G401 (cell line): ENCODE measurements at regions not wholly inside any gene's neighbourhood (a gene's known extent, or its start where the extent isn't known, plus 50 kb on each side); places are given as distances from the start of the nearest gene placed in this dataset.

Experiments used
- DNase-seq: peaks from one replicate; pipeline ENCODE4 v3.0.0-alpha.2; 2015; ENCODE audit warnings: low spot score
- in situ Hi-C: cut with HindIII; loops from 2 replicates; pipeline ENCODE4 v1.10.0; 2016; ENCODE audit warnings: low sequenced_read_pairs, mixed read lengths

DNA sequence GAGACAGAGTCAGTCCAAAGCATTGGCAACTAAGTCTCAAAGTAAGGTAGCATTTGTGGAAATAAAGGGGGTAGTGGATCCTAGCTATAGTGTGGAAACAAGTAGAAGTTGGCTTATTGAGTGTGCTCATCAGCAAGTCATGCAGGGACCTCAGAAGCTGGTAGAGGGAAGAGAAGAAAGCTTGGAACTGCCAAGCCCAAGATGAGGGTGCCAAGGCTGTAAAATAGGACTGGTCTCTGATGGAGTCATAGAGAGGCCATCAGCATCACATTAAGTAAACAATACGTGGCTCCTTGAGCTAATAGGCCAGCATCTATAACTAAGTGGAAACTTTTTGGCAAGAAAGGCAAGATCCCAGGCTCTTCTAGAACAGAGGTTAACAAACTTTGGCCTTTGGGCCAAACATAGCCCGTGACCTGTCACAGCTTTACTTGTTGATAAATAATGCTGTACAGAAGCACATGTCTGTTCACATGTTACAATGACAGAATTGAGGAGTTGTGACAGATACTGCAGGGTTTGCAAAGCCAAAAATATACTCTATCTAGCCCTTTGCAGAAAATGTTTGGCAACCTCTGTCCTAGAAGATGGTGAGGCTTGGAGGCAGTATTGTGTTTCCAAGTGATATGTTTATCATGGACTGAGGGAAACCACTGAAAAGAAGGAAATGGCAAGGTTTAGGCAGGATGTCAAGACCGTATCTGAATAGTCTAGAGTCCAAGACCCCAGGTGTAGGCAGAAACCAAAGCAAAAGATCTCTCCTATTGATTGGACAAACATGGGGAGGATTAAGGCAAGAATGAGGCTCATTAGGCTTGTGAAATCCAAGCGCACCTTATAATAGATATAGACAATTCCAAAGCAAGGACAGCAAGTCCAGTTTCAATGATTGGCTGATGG, 62.5 kb upstream of the CD44 start:
- DNase-seq = no peak
- in situ Hi-C loops = no loop called here

DNA sequence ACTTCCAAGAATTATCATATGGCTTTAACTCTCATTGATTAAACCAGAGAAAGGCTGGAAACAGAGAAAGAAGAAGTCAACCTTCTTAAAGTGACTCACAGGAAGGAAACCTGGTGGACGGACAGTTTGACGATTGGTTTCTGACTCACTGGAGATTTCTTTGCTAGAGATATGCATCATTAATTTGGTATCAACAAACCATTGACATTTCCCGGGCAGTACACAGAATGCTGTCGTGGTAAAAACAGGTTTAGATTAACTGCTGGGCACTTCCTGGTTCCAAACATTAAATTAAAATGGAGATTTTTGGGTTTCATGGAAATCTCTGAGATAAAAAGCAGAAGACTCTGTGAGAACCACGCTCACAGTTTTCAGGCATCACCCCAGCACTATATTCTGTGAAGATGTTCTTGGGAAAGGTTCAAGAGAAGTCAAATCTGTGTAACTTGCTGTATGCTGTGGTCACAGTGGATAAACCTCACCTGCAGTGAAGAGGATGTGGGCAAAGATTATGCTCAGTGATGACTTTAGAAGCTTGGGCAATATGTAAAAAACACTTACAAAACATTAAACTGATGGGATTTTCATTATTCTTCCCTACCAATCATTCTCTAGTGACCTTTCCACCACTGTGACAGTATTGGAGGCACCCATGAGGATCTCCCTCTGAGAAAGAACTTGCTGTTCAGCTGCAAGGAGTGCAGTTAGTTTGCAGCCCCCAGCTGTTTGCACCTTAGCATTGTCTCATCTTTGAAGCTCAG, 61.1 kb upstream of the CD44 start:
- no peak for DNase-seq
- in situ Hi-C loops = no loop called here

DNA sequence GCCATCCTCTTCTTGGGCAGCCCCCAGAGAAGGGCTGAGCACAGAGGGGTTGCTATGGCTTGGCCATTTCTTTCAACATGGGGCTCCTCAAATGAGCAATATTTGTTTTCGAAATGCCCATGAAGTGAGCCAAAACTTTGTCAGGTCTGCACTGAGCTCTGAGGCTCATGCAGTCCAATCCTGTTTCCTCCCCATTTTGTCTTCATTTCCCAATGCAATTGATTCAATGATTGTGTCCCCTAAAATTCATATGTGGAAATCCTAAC, 60.6 kb upstream of the CD44 start:
- in situ Hi-C loops = no loop called here
- no peak for DNase-seq

DNA sequence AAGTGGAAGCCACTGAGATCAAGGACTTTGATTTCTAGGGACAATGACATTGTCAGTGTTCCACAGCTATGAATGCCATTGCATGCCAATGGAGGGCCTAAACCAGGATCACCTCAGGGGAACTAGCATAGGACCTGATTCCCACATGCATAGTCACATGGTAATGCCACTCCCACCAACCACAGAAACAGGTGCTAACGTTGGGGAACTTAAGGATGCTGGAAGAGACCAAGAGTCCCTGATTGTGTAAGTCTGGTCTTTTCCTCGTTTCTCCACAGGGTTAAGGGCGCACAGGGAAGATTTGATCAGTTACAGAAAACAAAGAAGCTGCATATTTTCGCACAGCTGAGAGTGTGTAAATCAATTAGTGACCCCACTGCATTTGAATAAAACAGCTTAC, 59.4 kb upstream of the CD44 start:
- DNase-seq = no peak
- in situ Hi-C loops = no loop called here

DNA sequence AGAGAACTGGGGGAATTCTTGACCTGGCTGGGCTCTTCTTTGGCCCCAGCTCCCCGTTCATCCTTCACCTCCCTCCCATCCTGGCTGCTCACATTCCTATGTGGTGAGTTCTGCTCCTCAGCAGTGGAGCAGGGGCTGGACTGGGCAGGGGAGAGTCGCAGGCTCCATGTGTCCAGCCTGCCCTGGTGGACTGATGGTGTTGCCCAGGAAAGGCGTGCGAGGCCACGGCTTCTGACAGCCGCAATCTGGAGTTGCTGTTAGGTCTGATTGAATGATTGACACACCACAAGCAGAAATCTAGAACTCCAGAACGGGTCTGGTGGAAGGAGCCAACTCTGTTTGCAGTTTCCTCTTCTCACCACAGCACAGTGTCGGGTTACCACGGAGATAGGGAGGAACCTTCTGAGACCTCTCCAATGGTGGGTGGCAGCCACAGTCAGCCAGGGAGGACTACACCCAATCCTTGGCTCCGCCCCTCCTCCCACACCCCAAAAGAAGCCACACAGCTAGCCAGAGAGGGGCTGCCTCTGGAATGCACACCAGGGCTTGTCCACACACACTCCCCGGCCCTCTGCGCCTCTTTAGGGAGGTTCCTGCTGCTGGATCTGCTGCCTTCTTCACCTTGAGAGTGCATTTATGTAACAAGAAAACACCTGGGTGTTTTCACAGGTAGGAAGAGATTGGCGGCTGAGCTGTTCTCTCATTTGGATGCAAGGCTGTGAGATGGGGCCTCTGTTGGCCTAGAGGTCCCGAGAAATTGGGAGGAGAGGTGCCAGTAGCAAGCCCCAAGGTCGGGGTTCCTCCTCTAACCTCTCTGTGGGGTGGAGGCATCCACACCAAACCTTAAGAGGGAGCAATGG, 56.4 kb upstream of the CD44 start:
- in situ Hi-C loops = no loop called here
- DNase-seq = no peak

DNA sequence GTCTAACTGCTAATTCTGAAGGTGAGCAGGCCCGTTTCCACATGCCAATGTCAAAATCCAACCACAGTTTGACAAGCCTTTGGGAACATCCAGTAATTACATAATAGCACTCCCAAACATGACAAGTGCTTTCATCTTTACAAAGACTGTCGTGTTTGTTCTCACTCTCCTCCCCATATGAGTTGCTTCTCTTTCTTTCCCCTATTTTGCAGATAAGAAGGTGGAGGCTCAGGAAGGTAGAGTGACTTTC, 55.9 kb upstream of the CD44 start:
- in situ Hi-C loops = no loop called here

DNA sequence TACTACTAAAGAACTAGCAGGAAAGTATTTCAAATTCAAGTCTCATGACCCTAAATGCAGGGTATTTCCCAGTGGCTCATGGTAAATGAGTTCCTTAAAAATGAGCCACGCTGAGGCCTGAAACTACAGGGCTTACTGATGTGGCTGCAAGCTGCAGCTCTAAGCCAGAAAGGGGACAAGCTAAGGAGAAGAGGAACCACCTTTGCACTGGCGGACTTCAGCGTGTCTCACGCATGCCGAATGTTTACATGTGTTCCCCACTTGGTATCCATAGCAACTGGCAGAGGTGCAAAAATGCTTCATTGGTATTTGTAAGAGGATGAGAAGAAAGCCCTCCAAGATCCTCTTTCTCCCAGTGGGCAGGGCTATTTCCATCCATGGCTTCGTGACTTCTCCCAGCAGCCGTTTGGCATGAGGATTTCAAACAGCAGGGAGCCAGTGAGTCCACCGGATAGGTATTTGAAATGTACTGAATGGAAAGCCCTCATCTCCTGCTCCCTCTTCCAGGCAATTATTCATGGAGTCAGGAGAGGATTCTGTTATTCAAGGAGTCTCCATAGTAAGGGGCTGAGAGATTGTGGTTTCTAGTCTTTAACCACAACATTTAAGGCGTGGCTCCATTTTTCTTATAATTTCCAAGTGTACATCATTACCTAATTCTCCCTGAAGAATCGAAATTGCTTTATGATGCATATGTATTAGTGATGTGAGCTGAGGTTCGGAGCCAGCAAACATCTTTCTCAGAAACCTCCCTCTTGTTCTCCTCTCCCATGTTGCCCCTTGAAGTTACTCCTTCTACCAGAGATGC, 55.3 kb upstream of the CD44 start:
- peak; percentile 2 for DNase-seq
- in situ Hi-C loops = no loop called here

More for the DNA sequence above, 55.9 kb upstream of the CD44 start:
- DNase-seq = no peak

DNA sequence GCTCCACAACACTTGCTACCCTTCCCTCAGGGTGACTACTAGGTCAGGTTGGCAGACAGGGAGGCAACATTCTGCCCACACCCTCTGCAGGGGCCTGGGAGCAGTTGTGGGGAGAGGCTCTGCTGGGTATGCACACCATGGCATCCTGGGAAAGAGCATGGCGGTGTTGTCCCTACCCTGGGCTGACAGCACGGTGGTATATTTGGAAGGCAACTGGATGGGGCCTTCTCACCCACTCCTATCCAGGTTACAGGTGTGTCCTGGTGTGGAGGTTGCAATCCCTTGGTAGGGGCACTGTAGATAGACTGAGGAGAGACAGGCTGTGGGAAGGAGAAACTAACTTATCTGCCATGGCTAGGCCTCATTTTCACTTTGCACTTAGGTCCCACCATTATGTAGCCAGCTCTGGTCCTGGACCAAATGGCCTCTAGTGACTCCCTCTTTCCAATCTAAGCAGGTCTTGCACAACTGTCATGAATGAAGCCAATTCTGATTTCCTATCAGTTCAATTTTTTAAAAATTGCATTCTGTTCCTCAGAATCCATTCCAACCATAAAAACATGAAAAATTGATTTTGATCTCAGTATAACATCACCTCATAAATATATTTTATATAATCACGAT, 54.0 kb upstream of the CD44 start:
- in situ Hi-C loops = no loop called here
- no peak for DNase-seq

DNA sequence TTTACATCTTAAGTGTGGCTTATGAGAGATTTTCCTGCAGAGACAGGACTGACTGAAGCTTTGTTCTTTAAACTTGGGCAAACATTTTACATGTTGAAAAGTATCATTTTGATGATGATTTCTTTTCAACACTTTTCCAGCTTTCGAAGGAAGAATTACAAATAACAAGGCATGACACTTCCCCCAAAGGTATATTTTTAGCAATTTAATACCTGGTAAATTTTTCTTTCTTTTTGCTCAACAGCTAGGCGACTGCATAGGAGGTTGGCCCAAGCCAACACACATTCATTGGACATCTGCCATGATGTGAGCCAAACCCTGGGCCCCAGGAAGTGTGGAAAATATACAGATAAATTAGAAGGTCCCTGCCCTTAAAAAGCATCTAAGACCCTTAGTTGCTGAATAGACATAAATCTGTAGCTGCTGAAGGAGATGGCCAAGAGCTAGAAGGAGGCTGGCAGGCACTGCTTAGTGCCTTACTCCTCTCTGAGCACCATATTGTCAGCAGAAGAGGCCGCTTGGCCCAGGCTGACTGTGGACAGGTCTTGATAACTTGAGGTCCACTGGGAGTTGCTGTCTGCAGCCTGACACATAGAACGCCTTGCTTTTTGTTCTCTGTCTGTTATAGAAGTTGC, 53.3 kb upstream of the CD44 start:
- no peak for DNase-seq
- in situ Hi-C loops = no loop called here

DNA sequence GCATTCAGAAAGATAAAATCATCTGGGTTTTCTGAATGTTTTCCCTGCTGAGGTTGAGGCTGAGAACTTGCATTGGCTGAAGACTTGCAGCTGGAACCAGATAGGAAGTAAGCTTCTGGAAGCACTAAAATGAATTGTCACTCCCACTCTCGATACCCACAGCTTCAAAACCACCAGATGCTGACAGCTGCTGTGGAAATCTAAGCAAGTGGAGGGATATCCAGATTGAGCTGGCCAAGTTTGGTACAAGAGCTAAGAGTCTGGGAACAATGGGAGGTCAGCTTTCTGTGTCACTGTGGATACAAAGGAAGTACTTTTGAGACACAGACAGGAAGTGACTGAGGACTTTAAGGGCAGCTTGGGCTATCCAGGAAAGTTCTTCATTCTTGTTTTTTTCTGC, 51.3 kb upstream of the CD44 start:
- DNase-seq = no peak
- in situ Hi-C loops = no loop called here

DNA sequence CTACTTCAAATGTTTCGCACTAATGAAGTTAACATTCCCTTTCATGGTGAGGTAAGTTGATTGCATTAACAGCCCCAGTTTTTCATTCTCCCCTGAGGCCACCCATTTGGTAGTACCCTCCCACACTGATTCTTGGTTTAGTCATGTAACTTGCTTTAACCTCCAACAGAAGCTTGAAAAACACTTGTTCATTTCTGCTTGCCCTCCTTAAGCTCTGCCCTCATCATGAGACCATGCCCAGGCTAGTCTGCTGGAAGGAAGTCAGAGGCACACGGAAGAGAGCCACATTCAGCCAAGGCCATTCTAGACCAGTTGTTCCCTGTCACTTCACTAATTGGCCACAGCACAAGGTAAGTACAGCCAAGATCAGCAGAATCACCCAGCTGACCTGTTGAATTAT, 50.7 kb upstream of the CD44 start:
- no peak for DNase-seq
- in situ Hi-C loops = no loop called here

DNA sequence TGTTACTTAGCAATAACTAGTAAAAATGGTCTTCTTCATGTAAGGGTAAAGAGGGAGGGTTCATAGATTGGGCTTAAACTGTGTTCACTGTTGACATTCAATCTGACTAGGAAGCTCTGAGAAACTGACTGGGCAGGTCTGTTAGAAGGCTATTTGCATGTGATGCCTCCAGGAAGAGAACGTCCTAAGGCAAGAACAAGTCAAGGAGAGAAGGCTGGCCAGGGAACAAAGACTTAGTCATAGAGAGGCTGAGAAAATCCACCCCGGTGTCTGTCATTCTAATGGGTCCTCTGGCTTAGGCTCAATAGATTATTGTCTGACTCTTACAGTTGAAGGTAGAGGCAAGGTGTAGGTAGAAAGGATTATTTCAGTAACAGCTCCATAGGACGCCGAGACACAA, 50.3 kb upstream of the CD44 start:
- in situ Hi-C loops = no loop called here
- no peak for DNase-seq
